VCaP (cell line): ENCODE measurements at regions not wholly inside any gene's neighbourhood (a gene's known extent, or its start where the extent isn't known, plus 50 kb on each side); places are given as distances from the start of the nearest gene placed in this dataset.

Experiments
- H3K27ac ChIP-seq: fragments of 450-650 bp; 2 replicates; pipeline ENCODE4 v1.5.1; 2017
- CTCF ChIP-seq: fragments of 450-650 bp; conservative IDR thresholded peaks from 2 replicates; pipeline ENCODE4 v1.5.1; 2017; ENCODE audit warnings: mild to moderate bottlenecking, moderate library complexity

DNA sequence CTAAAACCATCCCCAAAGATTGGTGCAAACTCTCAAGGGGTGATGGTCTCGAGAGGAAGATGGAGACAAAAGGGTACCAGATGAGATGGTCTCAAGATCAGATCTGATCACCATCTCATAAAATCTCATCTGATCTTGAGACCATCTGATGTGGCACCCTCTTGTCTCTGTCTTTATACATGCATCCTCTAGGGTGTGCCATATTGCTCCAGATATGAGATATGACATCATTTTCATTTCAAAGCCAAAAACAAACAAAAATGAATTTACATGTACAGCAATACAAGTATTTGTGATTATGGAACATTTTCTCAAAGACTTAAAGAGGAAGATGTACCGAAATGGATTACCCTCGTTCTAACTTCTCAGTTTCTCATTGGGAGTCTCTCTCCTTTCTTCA is 787.2 kb downstream of the GALC start:
- no peak overlapping the region for H3K27ac ChIP-seq
- no peak for TF ChIP-seq CTCF

GRCh38 chr14:87203346-87203745 is 789.6 kb downstream of the GALC start:
- TF ChIP-seq CTCF, result no peak
- H3K27ac ChIP-seq, result no peak overlapping the region

- no peak overlapping the region for H3K27ac ChIP-seq
- no peak for TF ChIP-seq CTCF
Observed at GRCh38 chr14:87199381-87199780, 793.6 kb downstream of the GALC start.

- no peak overlapping the region for H3K27ac ChIP-seq
- TF ChIP-seq CTCF, result no peak
Observed at GRCh38 chr14:87196436-87196835, 796.5 kb downstream of the GALC start.

GRCh38 chr14:87187786-87188185 is 805.2 kb downstream of the GALC start:
- TF ChIP-seq CTCF, result no peak
- H3K27ac ChIP-seq, result no peak overlapping the region

DNA sequence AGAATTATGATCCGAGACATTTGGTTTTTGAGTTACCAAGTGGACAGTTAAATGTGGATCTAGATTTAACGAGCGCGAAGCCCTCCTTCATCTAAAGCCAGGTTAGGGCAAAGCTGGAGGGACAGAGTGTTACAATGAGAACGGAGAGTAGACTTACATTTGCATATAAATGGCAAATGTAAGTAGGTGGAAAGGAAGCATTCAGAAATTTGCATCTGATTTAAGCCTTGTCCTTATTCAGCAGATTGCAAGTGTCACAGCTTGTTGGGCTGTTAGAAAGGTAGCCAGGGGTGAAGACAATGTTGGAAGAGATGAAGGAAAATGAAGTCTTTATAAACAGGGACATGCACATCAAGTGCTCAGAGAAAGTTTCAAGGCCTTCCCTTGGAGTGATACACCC is 806.2 kb downstream of the GALC start:
- H3K27ac ChIP-seq, result no peak overlapping the region
- TF ChIP-seq CTCF, result no peak

DNA sequence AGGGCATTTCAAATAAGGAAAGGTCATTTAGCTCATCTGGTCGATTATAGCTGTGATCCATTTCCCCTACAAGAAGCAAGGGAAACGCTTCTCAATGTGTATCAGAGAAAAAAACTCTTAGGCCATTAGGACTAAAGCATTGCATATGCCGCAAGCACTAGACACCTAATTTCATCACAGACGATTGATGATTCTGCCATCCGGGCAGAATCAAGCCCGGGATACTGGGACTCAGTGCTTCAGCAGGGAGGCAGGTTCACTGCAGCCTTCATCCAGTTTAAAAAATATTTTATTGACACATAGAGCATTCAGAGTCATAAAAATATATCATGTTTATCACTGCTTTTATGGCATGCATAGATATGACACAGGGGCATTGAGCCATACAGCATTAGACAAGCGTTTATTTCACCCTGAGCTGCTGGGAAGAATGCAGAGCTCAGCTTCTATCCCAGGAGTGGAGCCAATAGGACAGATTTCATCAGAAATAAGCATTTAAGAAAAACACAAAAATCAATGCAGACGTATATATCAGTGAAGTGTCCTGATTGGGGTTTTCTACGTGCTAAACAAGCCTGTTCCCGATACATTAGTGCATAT is 806.9 kb downstream of the GALC start:
- TF ChIP-seq CTCF, result no peak
- no peak overlapping the region for H3K27ac ChIP-seq
